H7 (cell line): ENCODE measurements at regions not wholly inside any gene's neighbourhood (a gene's known extent, or its start where the extent isn't known, plus 50 kb on each side); places are given as distances from the start of the nearest gene placed in this dataset.
A peak's percentile ranks its signal among the peaks of the same experiment; 100 is the strongest.

ENCODE experiments used
- DNase-seq: peaks from one replicate; pipeline ENCODE4 v3.0.0; 2012
- H3K27me3 ChIP-seq: 2 replicates; pipeline ENCODE4 v1.6.0; 2011; ENCODE audit warnings: mild to moderate bottlenecking, low read length; ENCODE audit not compliant: control insufficient read depth, insufficient read depth
- H3K36me3 ChIP-seq: replicated peaks from 2 replicates; pipeline ENCODE4 v1.5.1; 2011; ENCODE audit warnings: low read length; ENCODE audit not compliant: control insufficient read depth, insufficient read depth
- H3K4me3 ChIP-seq: 2 replicates; pipeline ENCODE4 v1.5.1; 2011; ENCODE audit warnings: low read depth, mild to moderate bottlenecking, control low read depth, low read length, moderate library complexity; ENCODE audit not compliant: insufficient read depth

GRCh38 chr11:127338380-127339259, 338.1 kb upstream of the KIRREL3 start:
- Histone ChIP-seq H3K4me3 (no peak overlapping the region), H3K27me3 (no peaks in the 10 kb centered on the region), H3K36me3 (no peaks in the 10 kb centered on the region)
- peak; percentile 12 for DNase-seq

- no peaks in the 10 kb centered on the region for H3K36me3 ChIP-seq
- peak; percentile 10 for DNase-seq
- no peak overlapping the region for H3K4me3 ChIP-seq
- no peaks in the 10 kb centered on the region for H3K27me3 ChIP-seq
These were observed 333.9 kb upstream of the KIRREL3 start for GRCh38 chr11:127334466-127334865.

- no peak for DNase-seq
- H3K4me3 ChIP-seq: no peak overlapping the region
- no peaks in the 10 kb centered on the region for H3K27me3 ChIP-seq
- no peaks in the 10 kb centered on the region for H3K36me3 ChIP-seq
These were observed 332.3 kb upstream of the KIRREL3 start for GRCh38 chr11:127332896-127333295.

GRCh38 chr11:127330044-127330443, 329.5 kb upstream of the KIRREL3 start:
- Histone ChIP-seq H3K36me3 (no peaks in the 10 kb centered on the region), H3K27me3 (no peaks in the 10 kb centered on the region), H3K4me3 (no peak overlapping the region)
- no peak for DNase-seq

GRCh38 chr11:127308291-127308690, 307.7 kb upstream of the KIRREL3 start:
- H3K4me3 ChIP-seq: no peak overlapping the region
- no peak for DNase-seq
- no peaks in the 10 kb centered on the region for H3K27me3 ChIP-seq
- no peaks in the 10 kb centered on the region for H3K36me3 ChIP-seq

GRCh38 chr11:127307700-127308099, 307.1 kb upstream of the KIRREL3 start:
- DNase-seq: no peak
- Histone ChIP-seq H3K27me3 (no peaks in the 10 kb centered on the region), H3K4me3 (no peak overlapping the region), H3K36me3 (no peaks in the 10 kb centered on the region)

- no peaks in the 10 kb centered on the region for H3K36me3 ChIP-seq
- no peak overlapping the region for H3K4me3 ChIP-seq
- no peaks in the 10 kb centered on the region for H3K27me3 ChIP-seq
- DNase-seq: no peak
These were observed 304.1 kb upstream of the KIRREL3 start for GRCh38 chr11:127304634-127305033.

- no peak overlapping the region for H3K4me3 ChIP-seq
- no peaks in the 10 kb centered on the region for H3K36me3 ChIP-seq
- no peaks in the 10 kb centered on the region for H3K27me3 ChIP-seq
- no peak for DNase-seq
These were observed 288.4 kb upstream of the KIRREL3 start for GRCh38 chr11:127288926-127289325.

- DNase-seq: no peak
- Histone ChIP-seq H3K27me3 (no peaks in the 10 kb centered on the region), H3K36me3 (no peaks in the 10 kb centered on the region), H3K4me3 (no peak overlapping the region)
These were observed 281.0 kb upstream of the KIRREL3 start for GRCh38 chr11:127281534-127281933.

- Histone ChIP-seq H3K27me3 (no peaks in the 10 kb centered on the region), H3K36me3 (no peaks in the 10 kb centered on the region), H3K4me3 (no peak overlapping the region)
- DNase-seq: no peak
These were observed 275.2 kb upstream of the KIRREL3 start for GRCh38 chr11:127275774-127276173.

GRCh38 chr11:127274328-127274676, 273.7 kb upstream of the KIRREL3 start:
- Histone ChIP-seq H3K4me3 (no peak overlapping the region), H3K36me3 (no peaks in the 10 kb centered on the region), H3K27me3 (no peaks in the 10 kb centered on the region)
- DNase-seq: no peak

GRCh38 chr11:127273593-127274327, 273.2 kb upstream of the KIRREL3 start:
- Histone ChIP-seq H3K4me3 (no peak overlapping the region), H3K36me3 (no peaks in the 10 kb centered on the region), H3K27me3 (no peaks in the 10 kb centered on the region)
- DNase-seq: no peak

GRCh38 chr11:127270851-127271250, 270.3 kb upstream of the KIRREL3 start:
- Histone ChIP-seq H3K4me3 (no peak overlapping the region), H3K36me3 (no peaks in the 10 kb centered on the region), H3K27me3 (no peaks in the 10 kb centered on the region)
- no peak for DNase-seq

- Histone ChIP-seq H3K36me3 (no peaks in the 10 kb centered on the region), H3K4me3 (no peak overlapping the region), H3K27me3 (no peaks in the 10 kb centered on the region)
- no peak for DNase-seq
These were observed 269.3 kb upstream of the KIRREL3 start for GRCh38 chr11:127269911-127270310.

- H3K27me3 ChIP-seq: no peaks in the 10 kb centered on the region
- no peak overlapping the region for H3K4me3 ChIP-seq
- no peaks in the 10 kb centered on the region for H3K36me3 ChIP-seq
- no peak for DNase-seq
These were observed 268.4 kb upstream of the KIRREL3 start for GRCh38 chr11:127268932-127269331.
